Endothelial cell of umbilical vein (primary cell): ENCODE measurements at regions not wholly inside any gene's neighbourhood (a gene's known extent, or its start where the extent isn't known, plus 50 kb on each side); places are given as distances from the start of the nearest gene placed in this dataset.

Experiments
- BruUV-seq: library from RNA; stranded (reverse); fragments of 400-500 nt; replicated peaks from 2 replicates; lab custom pipeline; 2021; lab: Mats Ljungman, UMichigan
- CTCF ChIA-PET: fragments of 300-600, 350-600 bp; sonication (Branson Sonifier 250); formaldehyde crosslinking; loops from one replicate; lab custom pipeline; 2021; ENCODE audit warnings: antibody characterized with exemption, inconsistent platforms; lab: Charles Lee
- POLR2A ChIA-PET: fragments of 300-600, 350-600 bp; sonication (Branson Sonifier 250); formaldehyde crosslinking; loops from one replicate; lab custom pipeline; 2021; ENCODE audit warnings: antibody characterized with exemption, inconsistent platforms; lab: Charles Lee
- DNase-seq: peaks from one replicate; pipeline ENCODE4 v3.0.0-alpha.2; 2011; ENCODE audit warnings: low read depth, low spot score
- FAIRE-seq: peaks from 2 replicates; lab custom pipeline; 2011; peaks lifted over from hg19 to GRCh38; lab: Jason Lieb, UNC
- H2AFZ ChIP-seq: 2 replicates; pipeline ENCODE4 v1.6.0; 2012; ENCODE audit warnings: low read depth, low read length, control low read depth, inconsistent platforms
- H3K27ac ChIP-seq: 2 replicates; pipeline ENCODE4 v1.5.1; 2011; ENCODE audit warnings: low read depth, mild to moderate bottlenecking, control low read depth, low read length, moderate library complexity; ENCODE audit not compliant: insufficient read depth
- H3K27me3 ChIP-seq, 2 experiments: 2 replicates each; pipeline versions ENCODE4 v1.6.0 to v1.6.1; 2011; ENCODE audit warnings: low read length in 2 of 2, mixed read lengths in 1 of 2; ENCODE audit not compliant: control insufficient read depth in 2 of 2, insufficient read depth in 2 of 2
- H3K36me3 ChIP-seq, 2 experiments: 2 replicates in 1 of 2; 3 replicates in 1 of 2; pipeline ENCODE4 v1.5.1; 2011; ENCODE audit warnings: low read length in 2 of 2, mild to moderate bottlenecking in 1 of 2, moderate library complexity in 1 of 2; ENCODE audit not compliant: control insufficient read depth in 2 of 2, insufficient read depth in 2 of 2; ENCODE audit errors: extremely low read depth in 1 of 2
- H3K4me1 ChIP-seq: 3 replicates; pipeline ENCODE4 v1.5.1; 2011; ENCODE audit warnings: mild to moderate bottlenecking, low read length; ENCODE audit not compliant: control insufficient read depth, insufficient read depth; ENCODE audit errors: extremely low read depth
- H3K4me2 ChIP-seq: 2 replicates; pipeline ENCODE4 v1.6.1; 2011; ENCODE audit warnings: low read length, control low read depth, mixed read lengths; ENCODE audit not compliant: insufficient read depth
- H3K4me3 ChIP-seq, 3 experiments: fragments of 200-600 bp in 1 of 3; sonication (generic), shearing (Covaris generic) in 1 of 3; replicated peaks in 1 of 3; 2 replicates each; pipeline ENCODE4 v1.5.1; 2011 to 2016; ENCODE audit warnings: control low read depth in 3 of 3, low read length in 3 of 3, mild to moderate bottlenecking in 2 of 3, inconsistent platforms in 1 of 3, low read depth in 1 of 3, moderate library complexity in 1 of 3; ENCODE audit not compliant: insufficient read depth in 1 of 3
- H3K79me2 ChIP-seq: 2 replicates; pipeline ENCODE4 v1.6.0; 2012; ENCODE audit warnings: low read length, inconsistent platforms; ENCODE audit not compliant: control insufficient read depth, insufficient read depth
- H3K9ac ChIP-seq: replicated peaks from 2 replicates; pipeline ENCODE3; 2011; ENCODE audit warnings: low read length, control low read depth; ENCODE audit not compliant: insufficient read depth; ENCODE audit errors: extremely low read depth
- H3K9me1 ChIP-seq: replicated peaks from 3 replicates; pipeline ENCODE4 v1.6.0; 2011; ENCODE audit warnings: mild to moderate bottlenecking, low read length; ENCODE audit not compliant: control insufficient read depth, insufficient read depth; ENCODE audit errors: extremely low read depth
- H3K9me3 ChIP-seq: replicated peaks from 2 replicates; pipeline ENCODE4 v1.5.1; 2012; ENCODE audit warnings: low read length, inconsistent platforms; ENCODE audit not compliant: control insufficient read depth, insufficient read depth
- H4K20me1 ChIP-seq: replicated peaks from 2 replicates; pipeline ENCODE3; 2011; ENCODE audit warnings: mild to moderate bottlenecking, low read length; ENCODE audit not compliant: control insufficient read depth, insufficient read depth; ENCODE audit errors: extremely low read depth
- EZH2 ChIP-seq: IDR thresholded peaks from 2 replicates; pipeline ENCODE4 v1.6.1; 2012; ENCODE audit warnings: borderline replicate concordance, low read depth, mild to moderate bottlenecking, moderate library complexity, low read length, inconsistent platforms; ENCODE audit not compliant: severe bottlenecking
- FOS ChIP-seq: IDR thresholded peaks from 2 replicates; pipeline ENCODE4 v1.6.1; 2011; ENCODE audit warnings: mild to moderate bottlenecking, low read length, moderate library complexity, borderline replicate concordance; ENCODE audit not compliant: insufficient read depth
- GATA2 ChIP-seq: IDR thresholded peaks from 2 replicates; pipeline ENCODE4 v1.7.0; 2011; ENCODE audit warnings: low read depth, mild to moderate bottlenecking, moderate library complexity, mixed read lengths, low read length; ENCODE audit not compliant: insufficient read length, insufficient read depth
- JUN ChIP-seq: IDR thresholded peaks from 2 replicates; pipeline ENCODE4 v1.6.1; 2011; ENCODE audit warnings: borderline replicate concordance, low read depth; ENCODE audit not compliant: insufficient read length, insufficient read depth
- MAX ChIP-seq: IDR thresholded peaks from 2 replicates; pipeline ENCODE4 v1.6.1; 2011; ENCODE audit not compliant: insufficient read depth, insufficient read length
- MYC ChIP-seq: IDR thresholded peaks from one replicate; pipeline ENCODE4 v1.6.1; 2011; ENCODE audit warnings: mild to moderate bottlenecking, low read depth, low read length
- POLR2A ChIP-seq: IDR thresholded peaks from 2 replicates; pipeline ENCODE4 v1.6.1; 2012; ENCODE audit warnings: low read depth, mild to moderate bottlenecking, control low read depth, low read length
- POLR2AphosphoS5 ChIP-seq: IDR thresholded peaks from 2 replicates; pipeline ENCODE4 v1.6.1; 2012; ENCODE audit warnings: low read depth, mild to moderate bottlenecking, control low read depth, low read length, moderate library complexity; ENCODE audit not compliant: insufficient read depth
- dilution Hi-C: fragments of 300-500 bp; cut with MboI; formaldehyde crosslinking; loops from one replicate; pipeline ENCODE4 v1.15.0; 2019; ENCODE audit warnings: low sequenced_read_pairs; ENCODE audit not compliant: extremely low pct_ligation_motif_present
- intact Hi-C: fragments of 100-400 bp; cut with micrococcal nuclease; formaldehyde crosslinking; loops from one replicate; pipeline ENCODE4 v1.10.0; 2022
- TF ChIP-seq, protein P1 (sequence below), 2 donors: IDR thresholded peaks; 1 replicate in 1 of 2; 2 replicates in 1 of 2; pipeline ENCODE4 v1.5.1; 2011; ENCODE audit warnings: low read length in 2 of 2, mild to moderate bottlenecking in 2 of 2, moderate library complexity in 2 of 2, control low read depth in 1 of 2, inconsistent platforms in 1 of 2, low read depth in 1 of 2; ENCODE audit not compliant: insufficient read depth in 1 of 2; ENCODE audit errors: extremely low read depth in 1 of 2

- H3K27ac ChIP-seq: no peak overlapping the region
- H3K9ac ChIP-seq: no peak overlapping the region
- no peaks in the 10 kb centered on the region for H4K20me1 ChIP-seq
- CTCF ChIA-PET: no interaction called here
- POLR2A ChIA-PET: no interaction called here
- no peak overlapping the region for H3K4me2 ChIP-seq
- H3K4me1 ChIP-seq: no peaks in the 10 kb centered on the region
- DNase-seq (no peak), FAIRE-seq (no peak)
- no peak overlapping the region for H2AFZ ChIP-seq
- H3K79me2 ChIP-seq: no peaks in the 10 kb centered on the region
- peaks cover 0 to 2% of the 10 kb centered on the region in 2 experiments for H3K27me3 ChIP-seq
- H3K9me1 ChIP-seq: no peaks in the 10 kb centered on the region
- intact Hi-C loops: no loop called here
- H3K9me3 ChIP-seq: no peaks in the 10 kb centered on the region
- no peak overlapping the region for H3K4me3 ChIP-seq
- dilution Hi-C loops: no loop called here
- no TSS peak for BruUV-seq
- H3K36me3 ChIP-seq: no peaks in the 10 kb centered on the region
- TF ChIP-seq JUN (no peak), GATA2 (no peak), POLR2AphosphoS5 (no peak), MYC (no peak), MAX (no peak), FOS (no peak), EZH2 (no peak), POLR2A (no peak)
- TF ChIP-seq, protein P1, sequence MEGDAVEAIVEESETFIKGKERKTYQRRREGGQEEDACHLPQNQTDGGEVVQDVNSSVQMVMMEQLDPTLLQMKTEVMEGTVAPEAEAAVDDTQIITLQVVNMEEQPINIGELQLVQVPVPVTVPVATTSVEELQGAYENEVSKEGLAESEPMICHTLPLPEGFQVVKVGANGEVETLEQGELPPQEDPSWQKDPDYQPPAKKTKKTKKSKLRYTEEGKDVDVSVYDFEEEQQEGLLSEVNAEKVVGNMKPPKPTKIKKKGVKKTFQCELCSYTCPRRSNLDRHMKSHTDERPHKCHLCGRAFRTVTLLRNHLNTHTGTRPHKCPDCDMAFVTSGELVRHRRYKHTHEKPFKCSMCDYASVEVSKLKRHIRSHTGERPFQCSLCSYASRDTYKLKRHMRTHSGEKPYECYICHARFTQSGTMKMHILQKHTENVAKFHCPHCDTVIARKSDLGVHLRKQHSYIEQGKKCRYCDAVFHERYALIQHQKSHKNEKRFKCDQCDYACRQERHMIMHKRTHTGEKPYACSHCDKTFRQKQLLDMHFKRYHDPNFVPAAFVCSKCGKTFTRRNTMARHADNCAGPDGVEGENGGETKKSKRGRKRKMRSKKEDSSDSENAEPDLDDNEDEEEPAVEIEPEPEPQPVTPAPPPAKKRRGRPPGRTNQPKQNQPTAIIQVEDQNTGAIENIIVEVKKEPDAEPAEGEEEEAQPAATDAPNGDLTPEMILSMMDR (IDR thresholded peaks at IDR 0.05; ENCODE audit: extremely low read depth in 1 of 2, insufficient read depth in 1 of 2, low read depth in 1 of 2, low read length in 2 of 2): no peak
Measured at GRCh38 chr14:95603415-95603814, 68.6 kb downstream of the GLRX5 start.
